Sigmoid colon (tissue), 6 donors: ENCODE measurements at regions not wholly inside any gene's neighbourhood (a gene's known extent, or its start where the extent isn't known, plus 50 kb on each side); places are given as distances from the start of the nearest gene placed in this dataset.

Experiments
- DNase-seq: peaks from one replicate; pipeline ENCODE4 v3.0.0-alpha.2; 2019
- H3K27ac ChIP-seq, 4 donors: fragments of 200-600 bp; sonication (generic); one replicate each; pipeline ENCODE4 v1.5.1; 2016 to 2019; ENCODE audit warnings: mild to moderate bottlenecking in 1 of 4
- H3K27me3 ChIP-seq, 3 donors: fragments of 200-600 bp; sonication (generic); one replicate each; pipeline ENCODE4 v1.5.1; 2019; ENCODE audit warnings: mild to moderate bottlenecking in 1 of 3
- H3K36me3 ChIP-seq, 4 donors: fragments of 200-600 bp; sonication (generic); one replicate each; pipeline ENCODE4 v1.5.1; 2016 to 2019
- H3K4me1 ChIP-seq, 4 donors: fragments of 200-600 bp; sonication (generic); one replicate each; pipeline ENCODE4 v1.5.1; 2017 to 2019
- H3K4me3 ChIP-seq, 4 donors: fragments of 200-600 bp; sonication (generic); one replicate each; pipeline ENCODE4 v1.5.1; 2017 to 2019; ENCODE audit warnings: mild to moderate bottlenecking in 2 of 4, moderate library complexity in 1 of 4
- H3K9me3 ChIP-seq, 4 donors: fragments of 200-600 bp in 3 of 4; sonication (generic) in 3 of 4; one replicate each; pipeline versions ENCODE4 v1.5.1 to v1.6.1; 2013 to 2019
- EP300 ChIP-seq, 4 donors: sonication (generic); formaldehyde crosslinking; IDR thresholded peaks; one replicate each; pipeline ENCODE4 v1.6.1; 2017; ENCODE audit warnings: antibody characterized with exemption in 4 of 4
- POLR2A ChIP-seq, 2 donors: fragments of 450-650 bp; IDR thresholded peaks; one replicate each; pipeline ENCODE4 v1.6.1; 2016; ENCODE audit warnings: antibody characterized with exemption in 2 of 2, mild to moderate bottlenecking in 2 of 2, moderate library complexity in 2 of 2
- POLR2AphosphoS5 ChIP-seq, 4 donors: sonication (generic); formaldehyde crosslinking; IDR thresholded peaks; one replicate each; pipeline ENCODE4 v1.6.1; 2017; ENCODE audit warnings: antibody characterized with exemption in 4 of 4
- WGBS, 2 donors: extraction: QIAGEN DNeasy Blood & Tissue Kit; methylation state at CpG; one replicate each; pipeline ENCODE4 v1.1.7; 2013; 5-methylcytosine and 5-hydroxymethylcytosine counted together
- intact Hi-C: fragments of 100-400 bp; cut with DNase I; formaldehyde crosslinking; loops from one replicate; pipeline ENCODE4 v1.15.1; 2023
- TF ChIP-seq, protein P1 (sequence below), 4 experiments: fragments of 450-650 bp in 3 of 4; fragments of 200-600 bp in 1 of 4; IDR thresholded peaks; one replicate each; pipeline ENCODE4 v1.5.1; 2016 to 2019; ENCODE audit warnings: antibody characterized with exemption in 4 of 4, mild to moderate bottlenecking in 3 of 4, moderate library complexity in 2 of 4
- donor health status: healthy with polysubstance abuse.
- donor health status: healthy.

GRCh38 chr21:36538761-36539160 lies 58.8 kb upstream of the CLDN14 start:
- Histone ChIP-seq H3K27me3 (peaks cover 2 to 50% (median 22%) of the 10 kb centered on the region in 3 donors), H3K4me3 (no peak overlapping the region), H3K4me1 (no peaks in the 10 kb centered on the region), H3K27ac (no peak overlapping the region), H3K36me3 (no peaks in the 10 kb centered on the region), H3K9me3 (no peaks in the 10 kb centered on the region)
- no peak for DNase-seq
- intact Hi-C loops = no loop called here
- TF ChIP-seq POLR2A (IDR thresholded peaks at IDR 0.05) = no peak
- TF ChIP-seq, protein P1, sequence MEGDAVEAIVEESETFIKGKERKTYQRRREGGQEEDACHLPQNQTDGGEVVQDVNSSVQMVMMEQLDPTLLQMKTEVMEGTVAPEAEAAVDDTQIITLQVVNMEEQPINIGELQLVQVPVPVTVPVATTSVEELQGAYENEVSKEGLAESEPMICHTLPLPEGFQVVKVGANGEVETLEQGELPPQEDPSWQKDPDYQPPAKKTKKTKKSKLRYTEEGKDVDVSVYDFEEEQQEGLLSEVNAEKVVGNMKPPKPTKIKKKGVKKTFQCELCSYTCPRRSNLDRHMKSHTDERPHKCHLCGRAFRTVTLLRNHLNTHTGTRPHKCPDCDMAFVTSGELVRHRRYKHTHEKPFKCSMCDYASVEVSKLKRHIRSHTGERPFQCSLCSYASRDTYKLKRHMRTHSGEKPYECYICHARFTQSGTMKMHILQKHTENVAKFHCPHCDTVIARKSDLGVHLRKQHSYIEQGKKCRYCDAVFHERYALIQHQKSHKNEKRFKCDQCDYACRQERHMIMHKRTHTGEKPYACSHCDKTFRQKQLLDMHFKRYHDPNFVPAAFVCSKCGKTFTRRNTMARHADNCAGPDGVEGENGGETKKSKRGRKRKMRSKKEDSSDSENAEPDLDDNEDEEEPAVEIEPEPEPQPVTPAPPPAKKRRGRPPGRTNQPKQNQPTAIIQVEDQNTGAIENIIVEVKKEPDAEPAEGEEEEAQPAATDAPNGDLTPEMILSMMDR (IDR thresholded peaks at IDR 0.05) = no peak
- TF ChIP-seq EP300 (IDR thresholded peaks at IDR 0.05) = no peak
- no peak for TF ChIP-seq POLR2AphosphoS5 (IDR thresholded peaks at IDR 0.05)
- WGBS, 2 donors = 79 to 88% methylated on average over 11 of the region's 11 CpGs

DNA sequence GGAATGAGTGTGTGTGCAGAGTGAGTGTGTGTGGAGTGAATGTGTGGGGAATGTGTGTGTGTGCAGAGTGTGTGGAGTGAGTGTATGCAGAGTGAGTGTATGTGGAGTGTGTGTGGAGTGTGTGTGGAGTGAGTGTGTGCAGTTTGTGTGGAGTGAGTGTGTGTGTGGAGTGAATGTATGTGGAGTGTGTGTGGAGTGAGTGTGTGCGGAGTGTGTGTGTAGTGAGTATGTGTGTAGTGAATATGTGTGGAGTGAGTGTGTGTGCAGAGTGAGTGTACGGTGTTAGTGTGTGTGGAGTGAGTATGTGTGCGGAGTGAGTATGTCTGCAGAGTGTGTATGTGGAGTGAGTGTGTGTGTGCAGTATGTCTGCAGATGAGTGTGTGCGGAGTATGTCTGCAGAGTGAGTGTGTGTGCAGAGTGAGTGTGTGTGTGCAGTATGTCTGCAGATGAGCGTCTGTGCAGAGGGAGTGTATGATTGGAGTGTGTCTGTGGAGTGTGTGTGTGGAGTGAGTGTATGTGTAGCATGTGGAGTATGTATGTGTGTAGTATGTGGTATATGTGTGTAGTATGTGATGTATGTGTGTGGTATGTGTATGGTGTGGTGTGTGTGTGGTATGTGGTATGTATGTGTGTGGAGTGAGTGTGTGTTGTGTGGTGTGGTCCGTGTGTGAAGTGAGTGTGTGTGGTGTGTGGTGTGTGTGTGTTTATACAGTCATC lies 59.7 kb upstream of the CLDN14 start:
- no peak overlapping the region for H3K27ac ChIP-seq
- no peaks in the 10 kb centered on the region for H3K4me1 ChIP-seq
- H3K36me3 ChIP-seq = no peaks in the 10 kb centered on the region
- 91 to 95% methylated on average over 6 of the region's 6 CpGs for WGBS, 2 donors
- TF ChIP-seq POLR2AphosphoS5 (IDR thresholded peaks at IDR 0.05) (no peak), POLR2A (IDR thresholded peaks at IDR 0.05) (no peak), EP300 (IDR thresholded peaks at IDR 0.05) (no peak)
- TF ChIP-seq, protein P1 (IDR thresholded peaks at IDR 0.05) = no peak
- peaks cover 2 to 54% (median 22%) of the 10 kb centered on the region in 3 donors for H3K27me3 ChIP-seq
- H3K9me3 ChIP-seq = no peaks in the 10 kb centered on the region
- no peak overlapping the region for H3K4me3 ChIP-seq
- no peak for DNase-seq
- intact Hi-C loops = no loop called here

DNA sequence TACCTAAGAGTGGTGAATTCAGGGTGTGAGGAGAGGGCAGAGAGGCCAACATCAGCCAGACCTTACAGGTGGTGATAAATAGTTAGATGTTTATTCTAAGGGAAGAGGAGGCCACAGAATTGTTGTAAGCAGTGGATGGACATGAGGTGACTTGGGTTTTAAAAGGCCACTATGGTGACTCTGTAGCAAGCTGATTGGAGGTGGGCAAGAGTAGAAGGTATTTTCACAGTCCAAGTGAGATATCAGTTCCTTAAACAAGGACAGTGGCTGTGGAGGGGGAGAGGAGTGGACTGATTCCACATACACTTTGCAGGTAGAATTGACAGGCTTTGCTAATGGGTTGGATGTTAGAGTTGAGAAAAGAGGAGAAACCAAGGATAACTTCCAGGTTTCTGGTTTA lies 60.8 kb upstream of the CLDN14 start:
- H3K4me3 ChIP-seq = no peak overlapping the region
- H3K4me1 ChIP-seq = no peaks in the 10 kb centered on the region
- TF ChIP-seq POLR2AphosphoS5 (IDR thresholded peaks at IDR 0.05) = no peak
- TF ChIP-seq, protein P1 (IDR thresholded peaks at IDR 0.05) = no peak
- TF ChIP-seq POLR2A (IDR thresholded peaks at IDR 0.05) = no peak
- TF ChIP-seq EP300 (IDR thresholded peaks at IDR 0.05) = no peak
- DNase-seq = no peak
- no peak overlapping the region for H3K27ac ChIP-seq
- peaks cover 2 to 54% (median 22%) of the 10 kb centered on the region in 3 donors for H3K27me3 ChIP-seq
- no peaks in the 10 kb centered on the region for H3K9me3 ChIP-seq
- intact Hi-C loops = no loop called here
- no peaks in the 10 kb centered on the region for H3K36me3 ChIP-seq

GRCh38 chr21:36541721-36542139 lies 61.8 kb upstream of the CLDN14 start:
- no peak for TF ChIP-seq POLR2A (IDR thresholded peaks at IDR 0.05)
- TF ChIP-seq EP300 (IDR thresholded peaks at IDR 0.05) = no peak
- TF ChIP-seq, protein P1 (IDR thresholded peaks at IDR 0.05) = no peak
- TF ChIP-seq POLR2AphosphoS5 (IDR thresholded peaks at IDR 0.05) = no peak
- no peak for DNase-seq
- intact Hi-C loops = no loop called here
- no peak overlapping the region for H3K4me3 ChIP-seq
- H3K4me1 ChIP-seq = no peaks in the 10 kb centered on the region
- H3K36me3 ChIP-seq = no peaks in the 10 kb centered on the region
- WGBS, 2 donors = 75 to 88% methylated on average over 6 of the region's 6 CpGs
- no peak overlapping the region for H3K27ac ChIP-seq
- no peaks in the 10 kb centered on the region for H3K9me3 ChIP-seq
- peaks cover 2 to 55% (median 22%) of the 10 kb centered on the region in 3 donors for H3K27me3 ChIP-seq
